BLaER1 treated with 17β-estradiol and CSF1 and Interleukin-3, amounts not matched to agents 10 nM and 100 nM (cell line): ENCODE measurements at regions not wholly inside any gene's neighbourhood (a gene's known extent, or its start where the extent isn't known, plus 50 kb on each side); places are given as distances from the start of the nearest gene placed in this dataset.
"Not testable (repeated sequence)": the region's sequence is repeated elsewhere in the genome, so short reads cannot be mapped to it uniquely, and the experiment has no call there.

Experiments
- H3K27ac ChIP-seq, 11 experiments: shearing (Covaris generic); formaldehyde crosslinking; 2 replicates each; pipeline ENCODE4 v1.8.1; 2022
- H3K27me3 ChIP-seq, 11 experiments: shearing (Covaris generic); formaldehyde crosslinking; 2 replicates each; pipeline ENCODE4 v1.8.1; 2022
- H3K36me3 ChIP-seq, 11 experiments: shearing (Covaris generic); formaldehyde crosslinking; 2 replicates each; pipeline ENCODE4 v1.8.1; 2022
- H3K4me1 ChIP-seq, 10 experiments: shearing (Covaris generic); formaldehyde crosslinking; 2 replicates each; pipeline ENCODE4 v1.8.1; 2022
- H3K4me2 ChIP-seq, 11 experiments: shearing (Covaris generic); formaldehyde crosslinking; 2 replicates each; pipeline ENCODE4 v1.8.1; 2022
- H3K4me3 ChIP-seq, 10 experiments: shearing (Covaris generic); formaldehyde crosslinking; 2 replicates each; pipeline ENCODE4 v1.8.1; 2022
- H3K9ac ChIP-seq, 11 experiments: shearing (Covaris generic); formaldehyde crosslinking; 2 replicates each; pipeline ENCODE4 v1.8.1; 2022
- H3K9me3 ChIP-seq, 11 experiments: shearing (Covaris generic); formaldehyde crosslinking; replicated peaks in 1 of 11; 2 replicates each; pipeline ENCODE4 v1.8.1; 2022
- H4K20me1 ChIP-seq, 11 experiments: shearing (Covaris generic); formaldehyde crosslinking; 2 replicates each; pipeline ENCODE4 v1.8.1; 2022
- Cebpa-rat ChIP-seq, 11 experiments: shearing (Covaris generic); IDR thresholded peaks; 2 replicates each; pipeline ENCODE4 v1.8.1; 2022

DNA sequence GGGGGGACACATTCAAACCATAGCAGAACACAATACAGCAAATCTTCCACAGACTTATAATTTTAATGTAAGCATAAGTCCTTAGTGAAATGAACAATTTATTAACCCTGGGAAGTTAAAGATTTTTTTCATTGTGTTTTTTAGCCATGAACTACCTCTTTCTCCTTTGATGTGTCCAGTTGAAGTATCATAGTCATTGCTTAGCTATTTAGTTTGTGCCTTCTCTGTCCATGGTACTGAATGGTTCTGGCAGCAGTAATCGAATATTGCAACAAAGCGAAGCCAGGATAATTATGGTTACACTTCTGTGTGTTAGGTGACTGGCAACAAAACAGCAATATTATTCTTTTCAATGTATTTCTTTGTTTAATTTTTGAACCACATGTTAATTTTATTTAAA lies 403.0 kb upstream of the ONECUT1 start:
- Histone ChIP-seq H3K4me1 (no peaks in the 10 kb centered on the region; a peak in 3 of 20 replicates), H3K9ac (no peak overlapping the region), H3K4me2 (no peak overlapping the region), H3K36me3 (no peaks in the 10 kb centered on the region), H4K20me1 (no peaks in the 10 kb centered on the region; a peak in 3 of 22 replicates), H3K27ac (no peak overlapping the region), H3K4me3 (no peak overlapping the region), H3K9me3 (no peaks in the 10 kb centered on the region), H3K27me3 (peaks cover 0 to 8% (median 5%) of the 10 kb centered on the region in 11 experiments; a peak in 9 of 22 replicates)
- TF ChIP-seq Cebpa-rat (IDR thresholded peaks at IDR 0.05): no peak

DNA sequence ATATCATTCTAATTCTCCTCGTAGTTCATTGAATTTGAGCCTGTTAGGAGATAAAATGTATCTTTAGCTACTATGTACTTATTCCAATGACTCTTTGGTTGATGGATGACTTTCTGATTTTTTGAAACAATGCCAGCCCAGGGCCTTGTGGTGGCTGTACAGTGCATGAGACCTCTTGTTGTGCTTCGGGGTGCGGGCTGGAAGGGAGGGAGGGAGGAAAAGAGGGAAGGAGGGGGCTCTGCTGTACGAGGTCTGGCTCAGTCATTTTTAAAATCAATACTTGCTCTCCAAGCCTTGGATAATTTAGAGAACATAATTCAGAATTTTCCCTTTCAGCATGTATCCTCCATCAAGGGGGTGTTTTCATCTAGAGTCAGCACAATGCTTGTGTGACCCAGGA lies 399.7 kb upstream of the ONECUT1 start:
- Histone ChIP-seq H4K20me1 (no peaks in the 10 kb centered on the region; a peak in 1 of 22 replicates), H3K4me1 (no peaks in the 10 kb centered on the region), H3K27me3 (no peaks in the 10 kb centered on the region), H3K4me3 (no peak overlapping the region), H3K9ac (no peak overlapping the region), H3K36me3 (no peaks in the 10 kb centered on the region), H3K27ac (no peak overlapping the region), H3K4me2 (no peak overlapping the region), H3K9me3 (no peaks in the 10 kb centered on the region)
- TF ChIP-seq Cebpa-rat (IDR thresholded peaks at IDR 0.05): no peak

DNA sequence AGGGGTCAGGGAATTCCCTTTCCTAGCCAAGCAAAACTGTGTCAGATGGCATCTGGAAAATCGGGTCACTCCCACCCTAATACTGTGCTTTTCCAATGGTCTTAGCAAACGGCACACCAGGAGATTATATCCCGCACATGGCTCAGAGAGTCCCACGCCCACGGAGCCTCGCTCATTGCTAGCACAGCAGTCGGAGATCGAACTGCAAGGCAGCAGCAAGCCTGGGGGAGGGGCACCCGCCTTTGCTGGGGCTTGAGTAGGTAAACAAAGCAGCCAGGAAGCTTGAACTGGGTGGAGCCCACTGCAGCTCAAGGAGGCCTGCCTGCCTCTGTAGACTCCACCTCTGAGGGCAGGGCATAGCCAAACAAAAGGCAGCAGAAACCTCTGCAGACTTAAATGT lies 393.3 kb upstream of the ONECUT1 start:
- not testable (repeated sequence) for H4K20me1 ChIP-seq, H3K36me3 ChIP-seq, H3K9ac ChIP-seq, H3K4me2 ChIP-seq, H3K4me1 ChIP-seq, H3K27me3 ChIP-seq, H3K4me3 ChIP-seq, H3K27ac ChIP-seq
- H3K9me3 ChIP-seq: peaks cover 0 to 15% (median 9%) of the 10 kb centered on the region in 11 experiments; a peak in 14 of 22 replicates

DNA sequence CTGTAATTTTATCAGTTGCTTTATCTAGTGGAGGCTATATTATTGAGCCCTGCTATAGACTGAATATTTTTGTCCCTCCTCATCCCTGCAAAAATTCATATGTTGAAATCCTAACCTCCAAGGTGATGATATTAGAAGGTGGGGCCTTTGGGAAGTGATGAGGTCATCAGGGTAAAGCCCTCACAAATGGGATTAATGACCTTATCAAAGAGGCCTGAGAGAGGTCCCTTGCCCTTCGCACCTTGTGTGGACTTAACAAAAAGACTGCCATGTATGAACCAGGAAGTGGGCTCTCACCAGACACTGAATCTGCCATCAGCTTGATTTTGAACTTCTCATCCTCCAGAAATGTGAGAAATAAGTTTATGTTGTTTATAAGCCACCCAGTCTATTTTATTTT lies 381.4 kb upstream of the ONECUT1 start:
- Histone ChIP-seq H3K9ac (no peak overlapping the region), H3K27me3 (no peaks in the 10 kb centered on the region), H3K36me3 (no peaks in the 10 kb centered on the region), H3K9me3 (no peaks in the 10 kb centered on the region), H3K4me1 (no peaks in the 10 kb centered on the region), H4K20me1 (no peaks in the 10 kb centered on the region), H3K4me2 (no peak overlapping the region), H3K4me3 (no peak overlapping the region), H3K27ac (no peak overlapping the region)
- no peak for TF ChIP-seq Cebpa-rat (IDR thresholded peaks at IDR 0.05)

DNA sequence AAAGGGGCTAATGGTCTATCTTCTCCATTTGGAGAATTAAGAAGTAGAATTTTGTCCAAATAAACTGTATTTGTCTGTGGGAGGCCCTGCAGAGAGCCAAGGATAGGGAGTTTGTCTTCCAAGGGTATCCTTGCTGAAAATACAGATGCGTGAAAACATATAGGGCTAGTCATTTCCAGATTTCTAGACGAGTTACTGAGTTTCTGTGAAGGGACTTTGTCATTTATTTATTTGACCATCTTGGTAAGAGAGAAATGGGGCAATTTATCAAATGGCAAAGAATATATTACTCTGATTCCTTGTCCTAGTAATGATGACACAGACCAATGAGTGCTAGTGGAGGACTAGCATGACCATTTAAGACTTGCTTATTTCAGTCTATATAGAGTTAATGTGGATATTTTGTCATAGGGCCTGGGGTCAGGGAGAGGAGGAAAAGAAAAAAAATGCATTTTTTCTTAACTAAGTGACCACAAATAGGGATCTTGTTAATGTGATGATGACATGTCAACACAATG lies 376.6 kb upstream of the ONECUT1 start:
- no peak for TF ChIP-seq Cebpa-rat (IDR thresholded peaks at IDR 0.05)
- H3K4me3 ChIP-seq: no peak overlapping the region
- no peak overlapping the region for H3K9ac ChIP-seq
- no peaks in the 10 kb centered on the region for H3K9me3 ChIP-seq
- no peaks in the 10 kb centered on the region for H3K36me3 ChIP-seq
- peaks cover 0 to 5% (median 0%) of the 10 kb centered on the region in 10 experiments; a peak in 3 of 20 replicates for H3K4me1 ChIP-seq
- no peak overlapping the region for H3K27ac ChIP-seq
- no peaks in the 10 kb centered on the region for H3K27me3 ChIP-seq
- H3K4me2 ChIP-seq: no peak overlapping the region
- H4K20me1 ChIP-seq: no peaks in the 10 kb centered on the region

DNA sequence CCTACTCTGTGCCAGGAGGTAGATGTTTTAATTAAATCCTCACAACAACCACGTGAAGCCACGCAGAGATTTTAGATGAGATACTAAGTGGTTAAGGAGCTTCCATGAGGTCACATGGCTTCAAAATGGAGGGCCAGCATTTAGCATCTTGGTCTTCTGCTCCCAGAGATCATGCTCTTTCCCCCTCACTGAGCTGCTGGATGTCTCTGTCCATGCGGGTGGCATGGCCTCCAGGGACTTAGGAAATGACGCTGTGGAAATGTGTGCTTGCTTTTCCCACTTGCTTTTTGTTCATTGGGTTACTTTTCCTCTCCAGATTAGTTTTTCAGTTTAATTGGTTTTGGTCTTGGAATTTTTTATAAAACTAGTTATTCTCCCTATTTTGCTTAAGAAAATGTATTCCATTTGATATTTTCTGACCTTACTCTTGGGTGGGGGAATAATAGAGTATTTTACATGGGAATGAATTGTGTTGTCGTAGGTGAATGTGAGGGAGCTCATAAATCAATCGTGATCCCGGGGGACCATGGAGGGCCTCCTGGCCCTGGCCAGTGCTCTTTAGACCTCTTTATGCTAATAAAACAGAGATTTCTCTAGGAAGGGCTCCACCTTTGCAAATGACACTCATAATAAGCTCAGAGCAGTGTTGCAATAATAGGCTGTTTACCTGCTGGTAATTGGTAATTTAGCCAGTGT lies 376.0 kb upstream of the ONECUT1 start:
- Histone ChIP-seq H3K4me2 (peak overlapping the region in 1 of 11 experiments; percentile 1; a peak in 1 of 22 replicates), H3K27ac (no peak overlapping the region), H4K20me1 (no peaks in the 10 kb centered on the region), H3K27me3 (no peaks in the 10 kb centered on the region), H3K9me3 (no peaks in the 10 kb centered on the region), H3K9ac (no peak overlapping the region), H3K4me3 (no peak overlapping the region), H3K4me1 (peaks cover 0 to 5% (median 0%) of the 10 kb centered on the region in 10 experiments; a peak in 3 of 20 replicates), H3K36me3 (no peaks in the 10 kb centered on the region)
- TF ChIP-seq Cebpa-rat (IDR thresholded peaks at IDR 0.05): no peak

DNA sequence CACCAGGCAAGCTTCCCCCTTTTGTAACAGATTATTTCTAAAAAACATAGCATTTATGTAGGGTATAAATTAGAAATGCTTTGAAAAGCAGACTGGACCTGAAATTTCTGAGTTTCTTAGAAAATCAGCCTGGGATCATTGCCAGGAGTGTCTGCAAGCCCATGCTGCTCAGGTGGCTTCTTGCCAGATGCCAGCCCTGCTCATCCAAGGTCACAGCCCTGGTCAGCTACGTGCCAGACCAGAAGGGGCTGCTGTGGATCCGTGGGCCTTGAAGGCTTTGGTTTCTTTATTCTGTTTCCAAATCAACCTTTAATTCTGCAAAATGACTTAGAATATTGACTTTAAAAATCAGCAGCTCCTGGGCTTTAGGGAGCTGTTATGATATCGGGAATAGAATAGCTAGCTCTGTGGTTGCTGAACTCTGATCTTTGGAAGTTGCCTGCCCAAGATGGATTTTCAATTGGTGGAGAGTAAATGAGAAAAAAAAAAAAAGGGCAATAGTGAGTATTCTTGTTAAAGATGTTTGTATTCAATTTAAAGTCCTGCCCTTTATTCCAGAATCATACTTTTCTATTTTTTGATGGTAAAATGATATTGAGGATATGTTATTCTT lies 370.1 kb upstream of the ONECUT1 start:
- Histone ChIP-seq H3K4me3 (no peak overlapping the region), H3K9ac (no peak overlapping the region), H3K36me3 (no peaks in the 10 kb centered on the region), H3K9me3 (0 out of 22 replicates have a peak, but pooled peaks cover 0 to 4% (median 0%) of the 10 kb centered on the region in 11 experiments), H3K27ac (no peak overlapping the region), H4K20me1 (no peaks in the 10 kb centered on the region), H3K4me2 (no peak overlapping the region), H3K27me3 (no peaks in the 10 kb centered on the region), H3K4me1 (peaks cover 0 to 5% (median 0%) of the 10 kb centered on the region in 10 experiments; a peak in 3 of 20 replicates)
- no peak for TF ChIP-seq Cebpa-rat (IDR thresholded peaks at IDR 0.05)

DNA sequence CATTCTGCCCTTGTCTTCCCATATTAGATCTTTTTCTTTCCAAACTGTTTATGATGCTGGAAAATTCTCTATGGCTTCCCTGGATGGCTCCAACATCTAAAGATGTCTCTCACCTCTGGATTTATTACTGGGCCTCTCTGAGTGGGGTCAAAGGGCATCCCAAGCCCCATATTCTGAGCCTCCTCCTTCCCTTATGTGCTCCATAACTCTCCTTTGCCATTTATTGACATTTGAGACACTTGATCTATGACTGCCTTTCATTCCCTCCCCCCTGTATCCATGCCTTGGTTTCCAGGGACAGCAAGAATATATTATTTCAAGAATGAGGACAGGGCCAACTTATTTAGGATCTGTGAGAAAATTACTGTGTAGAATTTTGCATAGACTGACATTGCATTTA lies 369.3 kb upstream of the ONECUT1 start:
- Histone ChIP-seq H3K9ac (no peak overlapping the region), H4K20me1 (no peaks in the 10 kb centered on the region), H3K36me3 (no peaks in the 10 kb centered on the region), H3K27me3 (no peaks in the 10 kb centered on the region), H3K4me3 (no peak overlapping the region), H3K4me2 (no peak overlapping the region), H3K9me3 (0 out of 22 replicates have a peak, but pooled peaks cover 0 to 4% (median 0%) of the 10 kb centered on the region in 11 experiments), H3K4me1 (peaks cover 0 to 5% (median 0%) of the 10 kb centered on the region in 10 experiments; a peak in 2 of 20 replicates), H3K27ac (no peak overlapping the region)
- no peak for TF ChIP-seq Cebpa-rat (IDR thresholded peaks at IDR 0.05)

DNA sequence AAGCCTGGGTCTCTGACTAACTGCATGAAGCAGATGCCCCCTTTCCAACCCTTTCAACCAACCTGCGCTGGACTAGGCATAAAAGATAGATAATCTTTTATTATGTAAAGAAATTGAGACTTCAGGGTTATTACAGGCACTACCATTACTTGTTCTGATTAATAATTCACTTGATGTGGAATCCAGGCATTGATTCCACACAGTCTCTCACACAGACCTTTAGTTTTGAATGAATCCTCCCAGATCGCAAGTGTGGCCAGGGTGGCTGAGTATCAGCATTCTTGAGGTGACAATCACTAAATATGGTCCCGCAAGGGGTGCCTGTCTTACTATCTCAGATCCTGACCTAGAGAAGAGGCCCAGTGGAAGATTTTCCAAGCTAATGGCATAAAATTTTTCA lies 368.9 kb upstream of the ONECUT1 start:
- Histone ChIP-seq H3K9me3 (0 out of 22 replicates have a peak, but pooled peaks cover 0 to 4% (median 0%) of the 10 kb centered on the region in 11 experiments), H3K27me3 (no peaks in the 10 kb centered on the region), H3K4me3 (no peak overlapping the region), H3K4me2 (no peak overlapping the region), H3K4me1 (peaks cover 0 to 5% (median 0%) of the 10 kb centered on the region in 10 experiments; a peak in 2 of 20 replicates), H3K27ac (no peak overlapping the region), H3K9ac (no peak overlapping the region), H4K20me1 (no peaks in the 10 kb centered on the region), H3K36me3 (no peaks in the 10 kb centered on the region)
- TF ChIP-seq Cebpa-rat (IDR thresholded peaks at IDR 0.05): no peak
